PC-9 (cell line): ENCODE measurements at regions not wholly inside any gene's neighbourhood (a gene's known extent, or its start where the extent isn't known, plus 50 kb on each side); places are given as distances from the start of the nearest gene placed in this dataset.
A peak's percentile ranks its signal among the peaks of the same experiment; 100 is the strongest.

Source experiments
- BruUV-seq: library from RNA; stranded (reverse); fragments of 400-500 nt; replicated peaks from 2 replicates; lab custom pipeline; 2021; lab: Mats Ljungman, UMichigan
- CTCF ChIA-PET: fragments of 300-600 bp; sonication (Branson Sonifier 250); formaldehyde crosslinking; loops from one replicate; lab custom pipeline; 2022; ENCODE audit warnings: antibody characterized with exemption; lab: Charles Lee
- POLR2A ChIA-PET: fragments of 300-600 bp; sonication (Branson Sonifier 250); formaldehyde crosslinking; loops from one replicate; lab custom pipeline; 2022; ENCODE audit warnings: antibody characterized with exemption; ENCODE audit not compliant: unreplicated experiment; lab: Charles Lee
- DNase-seq, 2 experiments: peaks; one replicate each; pipeline versions ENCODE4 v3.0.0 to v3.0.0-alpha.2; 2015 to 2022; ENCODE audit warnings: mixed read lengths in 1 of 2
- H2AFZ ChIP-seq: fragments of 200-600 bp; sonication (generic); 2 replicates; pipeline ENCODE4 v1.8.1; 2017; ENCODE audit warnings: antibody characterized with exemption
- H3F3A ChIP-seq: fragments of 200-600 bp; sonication (generic); 2 replicates; pipeline ENCODE4 v1.8.1; 2017; ENCODE audit warnings: antibody characterized with exemption, mild to moderate bottlenecking, low read depth; ENCODE audit not compliant: insufficient read depth
- H3K27ac ChIP-seq: fragments of 200-600 bp; sonication (generic); 2 replicates; pipeline ENCODE4 v1.6.1; 2016; ENCODE audit warnings: mixed run types
- H3K27me3 ChIP-seq: fragments of 200-600 bp; sonication (generic); 2 replicates; pipeline ENCODE4 v1.6.1; 2016; ENCODE audit warnings: low read depth, mixed run types; ENCODE audit not compliant: insufficient read depth
- H3K36me3 ChIP-seq: fragments of 200-600 bp; sonication (generic); 2 replicates; pipeline ENCODE4 v1.6.1; 2016; ENCODE audit warnings: low read depth, mixed run types
- H3K4me1 ChIP-seq: fragments of 200-600 bp; sonication (generic); replicated peaks from 2 replicates; pipeline ENCODE4 v1.6.1; 2016; ENCODE audit warnings: mixed run types; ENCODE audit not compliant: insufficient read depth
- H3K4me2 ChIP-seq: fragments of 200-600 bp; sonication (generic); 2 replicates; pipeline ENCODE4 v1.6.1; 2017; ENCODE audit warnings: mixed run types
- H3K4me3 ChIP-seq: fragments of 200-600 bp; sonication (generic); 2 replicates; pipeline ENCODE4 v1.6.1; 2016; ENCODE audit warnings: mixed run types
- H3K79me2 ChIP-seq: fragments of 200-600 bp; sonication (generic); 2 replicates; pipeline ENCODE4 v1.6.1; 2017; ENCODE audit warnings: low read depth, mixed run types
- H3K9me2 ChIP-seq: fragments of 200-600 bp; sonication (generic); 2 replicates; pipeline ENCODE4 v1.8.1; 2017; ENCODE audit warnings: mild to moderate bottlenecking; ENCODE audit not compliant: insufficient read depth
- H3K9me3 ChIP-seq: fragments of 200-600 bp; sonication (generic); 2 replicates; pipeline ENCODE4 v1.8.1; 2016; ENCODE audit warnings: low read depth; ENCODE audit not compliant: insufficient read depth
- H4K20me1 ChIP-seq: fragments of 200-600 bp; sonication (generic); 2 replicates; pipeline ENCODE4 v1.8.1; 2017; ENCODE audit not compliant: insufficient read depth
- EZH2 ChIP-seq: fragments of 200-600 bp; sonication (generic); IDR thresholded peaks from 2 replicates; pipeline ENCODE4 v1.8.0; 2017; ENCODE audit warnings: antibody characterized with exemption, low read depth
- intact Hi-C: fragments of 100-400 bp; cut with micrococcal nuclease; formaldehyde crosslinking; loops from one replicate; pipeline ENCODE4 v1.10.0; 2022; ENCODE audit not compliant: unreplicated experiment
- TF ChIP-seq, protein P1 (sequence below): fragments of 200-600 bp; sonication (generic); conservative IDR thresholded peaks from 2 replicates; pipeline ENCODE4 v1.6.1; 2017; ENCODE audit warnings: mixed run types, antibody characterized with exemption, mild to moderate bottlenecking, moderate library complexity

DNA sequence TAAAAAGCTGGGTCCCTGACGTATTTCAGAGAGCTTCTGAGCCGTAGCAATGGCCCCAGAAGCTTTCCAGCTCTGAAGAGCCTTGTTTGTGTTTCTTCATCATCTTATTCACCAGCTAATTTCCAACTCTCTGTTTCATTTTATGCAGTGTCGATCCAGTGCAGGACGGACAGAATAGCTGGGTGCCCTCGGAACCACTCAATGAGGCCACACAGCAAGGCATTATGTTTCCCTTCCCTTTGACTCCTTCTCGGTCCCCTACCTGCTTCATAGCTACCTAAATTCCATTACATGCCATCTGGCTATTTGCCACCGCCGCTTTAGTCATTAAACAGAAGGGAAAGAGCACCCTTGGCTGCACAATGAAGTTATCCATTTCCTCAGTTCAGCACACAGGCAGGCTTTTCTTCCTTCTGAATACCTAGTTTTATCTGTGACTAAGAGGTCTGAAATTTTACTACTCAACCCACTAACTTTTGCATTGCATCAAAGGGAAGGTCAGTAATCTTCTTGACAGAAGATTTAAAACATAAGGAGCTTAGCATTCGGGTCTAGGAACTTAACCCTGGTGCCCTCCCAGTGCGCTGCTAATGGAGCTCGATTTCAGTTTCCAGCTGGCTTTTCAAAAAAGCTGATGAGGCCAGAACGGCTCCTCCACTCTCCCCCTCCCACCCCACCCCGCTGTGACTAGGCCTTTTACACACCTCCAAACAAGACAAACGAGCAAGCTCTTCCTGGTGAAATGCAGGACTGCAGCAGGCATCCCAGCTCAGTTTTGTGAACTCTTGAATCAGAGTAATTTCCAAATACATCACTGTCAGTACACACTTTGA is 176.8 kb downstream of the GXYLT1 start:
- Histone ChIP-seq H3K9me2 (no peaks in the 10 kb centered on the region), H3K9me3 (no peaks in the 10 kb centered on the region), H3K36me3 (no peaks in the 10 kb centered on the region), H3K4me3 (no peak overlapping the region), H3K27me3 (no peaks in the 10 kb centered on the region), H4K20me1 (no peaks in the 10 kb centered on the region), H2AFZ (no peak overlapping the region), H3F3A (no peaks in the 10 kb centered on the region), H3K4me1 (no peaks in the 10 kb centered on the region), H3K4me2 (no peak overlapping the region), H3K79me2 (no peaks in the 10 kb centered on the region), H3K27ac (no peak overlapping the region)
- POLR2A ChIA-PET = interaction anchor here (0.6 kb wide), 1 partner anchor 37 kb away, joined by 4 read pairs; no protein-coding TSS in a partner anchor
- peak in 1 of 2 experiments; percentile 53 for DNase-seq
- BruUV-seq = no TSS peak
- intact Hi-C loops = no loop called here
- no peak for TF ChIP-seq EZH2
- TF ChIP-seq, protein P1, sequence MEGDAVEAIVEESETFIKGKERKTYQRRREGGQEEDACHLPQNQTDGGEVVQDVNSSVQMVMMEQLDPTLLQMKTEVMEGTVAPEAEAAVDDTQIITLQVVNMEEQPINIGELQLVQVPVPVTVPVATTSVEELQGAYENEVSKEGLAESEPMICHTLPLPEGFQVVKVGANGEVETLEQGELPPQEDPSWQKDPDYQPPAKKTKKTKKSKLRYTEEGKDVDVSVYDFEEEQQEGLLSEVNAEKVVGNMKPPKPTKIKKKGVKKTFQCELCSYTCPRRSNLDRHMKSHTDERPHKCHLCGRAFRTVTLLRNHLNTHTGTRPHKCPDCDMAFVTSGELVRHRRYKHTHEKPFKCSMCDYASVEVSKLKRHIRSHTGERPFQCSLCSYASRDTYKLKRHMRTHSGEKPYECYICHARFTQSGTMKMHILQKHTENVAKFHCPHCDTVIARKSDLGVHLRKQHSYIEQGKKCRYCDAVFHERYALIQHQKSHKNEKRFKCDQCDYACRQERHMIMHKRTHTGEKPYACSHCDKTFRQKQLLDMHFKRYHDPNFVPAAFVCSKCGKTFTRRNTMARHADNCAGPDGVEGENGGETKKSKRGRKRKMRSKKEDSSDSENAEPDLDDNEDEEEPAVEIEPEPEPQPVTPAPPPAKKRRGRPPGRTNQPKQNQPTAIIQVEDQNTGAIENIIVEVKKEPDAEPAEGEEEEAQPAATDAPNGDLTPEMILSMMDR = no peak
- CTCF ChIA-PET = interaction anchor here (0.6 kb wide), 1 partner anchor 675 kb away, joined by 3 read pairs; no protein-coding TSS in a partner anchor

GRCh38 chr12:41966916-41967315 is 177.8 kb downstream of the GXYLT1 start:
- Histone ChIP-seq H2AFZ (no peak overlapping the region), H3K4me3 (no peak overlapping the region), H3K9me3 (no peaks in the 10 kb centered on the region), H3K79me2 (no peaks in the 10 kb centered on the region), H3K36me3 (no peaks in the 10 kb centered on the region), H3K4me1 (no peaks in the 10 kb centered on the region), H3K27ac (no peak overlapping the region), H3K9me2 (no peaks in the 10 kb centered on the region), H3K4me2 (no peak overlapping the region), H3F3A (no peaks in the 10 kb centered on the region), H3K27me3 (no peaks in the 10 kb centered on the region), H4K20me1 (no peaks in the 10 kb centered on the region)
- intact Hi-C loops = no loop called here
- TF ChIP-seq EZH2 = no peak
- TF ChIP-seq, protein P1 = no peak
- CTCF ChIA-PET = no interaction called here
- no peak for DNase-seq
- POLR2A ChIA-PET = no interaction called here
- BruUV-seq = no TSS peak

DNA sequence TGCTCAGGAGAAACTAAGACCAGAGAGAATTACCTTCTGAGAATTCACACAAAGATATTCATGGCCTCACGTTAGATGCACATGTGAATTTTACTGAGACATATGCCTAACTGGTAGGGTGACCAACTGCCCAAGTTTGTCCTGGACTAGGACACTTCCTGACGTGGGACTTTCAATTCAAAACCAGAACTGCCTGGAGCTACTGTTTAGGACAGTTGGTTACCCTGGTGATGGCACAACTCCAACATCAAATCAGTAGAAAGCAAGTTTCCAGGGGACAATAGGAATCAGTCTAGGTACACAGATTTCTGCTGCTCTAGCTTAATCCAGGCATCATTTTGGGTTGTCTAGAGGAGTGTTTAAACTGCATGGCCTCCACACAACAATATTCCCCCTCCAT is 178.7 kb downstream of the GXYLT1 start:
- intact Hi-C loops = no loop called here
- H3K36me3 ChIP-seq = no peaks in the 10 kb centered on the region
- H3F3A ChIP-seq = no peaks in the 10 kb centered on the region
- no peaks in the 10 kb centered on the region for H3K27me3 ChIP-seq
- no peaks in the 10 kb centered on the region for H3K4me1 ChIP-seq
- no TSS peak for BruUV-seq
- H3K27ac ChIP-seq = no peak overlapping the region
- POLR2A ChIA-PET = interaction anchor here (0.5 kb wide), 1 partner anchor 19 kb away, joined by 6 read pairs; no protein-coding TSS in a partner anchor
- no peaks in the 10 kb centered on the region for H4K20me1 ChIP-seq
- no peak overlapping the region for H3K4me2 ChIP-seq
- H3K9me2 ChIP-seq = no peaks in the 10 kb centered on the region
- no peak for DNase-seq
- no peak overlapping the region for H2AFZ ChIP-seq
- CTCF ChIA-PET = no interaction called here
- no peak for TF ChIP-seq EZH2
- TF ChIP-seq, protein P1 = no peak
- no peaks in the 10 kb centered on the region for H3K9me3 ChIP-seq
- H3K4me3 ChIP-seq = no peak overlapping the region
- no peaks in the 10 kb centered on the region for H3K79me2 ChIP-seq
